Testis (tissue), 2 donors: ENCODE measurements at regions not wholly inside any gene's neighbourhood (a gene's known extent, or its start where the extent isn't known, plus 50 kb on each side); places are given as distances from the start of the nearest gene placed in this dataset.

ENCODE experiments used
- DNase-seq: peaks from one replicate; pipeline ENCODE4 v3.0.0-alpha.2; 2019
- H3K27ac ChIP-seq, 2 donors: fragments of 200-600 bp; sonication (generic); one replicate each; pipeline ENCODE4 v1.5.1; 2019
- H3K27me3 ChIP-seq: fragments of 200-600 bp; sonication (generic); one replicate; pipeline ENCODE4 v1.5.1; 2019
- H3K36me3 ChIP-seq: fragments of 200-600 bp; sonication (generic); one replicate; pipeline ENCODE4 v1.5.1; 2017; ENCODE audit warnings: low read depth; ENCODE audit errors: missing control alignments
- H3K4me1 ChIP-seq: fragments of 200-600 bp; sonication (generic); one replicate; pipeline ENCODE4 v1.5.1; 2019
- H3K4me3 ChIP-seq, 2 donors: fragments of 200-600 bp; sonication (generic); one replicate each; pipeline ENCODE4 v1.5.1; 2017 to 2019
- H3K9me3 ChIP-seq: fragments of 200-600 bp; sonication (generic); one replicate; pipeline ENCODE4 v1.5.1; 2017
- POLR2A ChIP-seq: fragments of 450-650 bp; IDR thresholded peaks from one replicate; pipeline ENCODE4 v1.6.1; 2017; ENCODE audit warnings: antibody characterized with exemption, mild to moderate bottlenecking, moderate library complexity
- WGBS, 2 donors: methylation state at CpG; one replicate each; pipeline ENCODE4 v1.1.5; 2018; 5-methylcytosine and 5-hydroxymethylcytosine counted together
- intact Hi-C: fragments of 100-400 bp; cut with DNase I; formaldehyde crosslinking; loops from one replicate; pipeline ENCODE4 v1.15.1; 2023; ENCODE audit warnings: low total_unique reads
- TF ChIP-seq, protein P1 (sequence below), 3 experiments: fragments of 450-650 bp in 2 of 3; fragments of 200-600 bp in 1 of 3; sonication (generic) in 1 of 3; IDR thresholded peaks; one replicate each; pipeline ENCODE4 v1.5.1; 2016 to 2019; ENCODE audit warnings: antibody characterized with exemption in 3 of 3, mild to moderate bottlenecking in 2 of 3, moderate library complexity in 1 of 3

DNA sequence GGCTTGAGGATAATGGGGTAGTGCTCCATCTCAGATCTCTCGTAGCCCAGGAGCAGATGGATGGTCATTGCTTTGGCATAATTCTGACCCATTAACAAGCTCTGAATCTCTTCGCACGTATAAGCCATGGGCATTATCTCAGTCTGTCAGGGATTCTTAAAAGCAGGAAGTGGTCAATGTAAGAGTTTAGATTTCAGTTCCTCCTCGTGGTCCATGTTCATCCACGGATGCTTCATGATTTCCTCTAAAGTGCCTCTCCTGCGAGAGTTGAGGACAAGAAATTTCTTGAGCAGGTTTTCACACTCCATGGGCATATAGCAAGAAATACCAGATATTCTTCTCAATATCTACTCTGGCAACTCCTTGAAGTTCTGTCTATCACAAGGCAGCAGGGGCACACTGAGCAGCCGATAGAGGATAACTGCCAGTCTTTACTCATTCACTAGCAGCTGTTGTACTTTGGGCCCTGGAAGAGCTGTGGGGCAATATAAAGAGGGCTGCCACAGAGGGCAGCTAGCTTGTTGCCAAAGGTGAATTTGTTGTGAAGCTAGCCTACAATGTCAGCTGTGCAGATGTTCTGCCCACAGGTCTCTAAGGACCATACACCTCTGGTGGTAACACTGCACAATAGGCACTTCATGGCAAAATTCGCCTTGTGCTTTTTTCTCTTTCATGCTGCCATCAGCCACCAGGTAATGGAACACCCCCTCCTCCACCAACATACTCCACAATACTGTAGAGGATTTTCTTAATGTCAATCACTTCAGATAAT, 52.0 kb upstream of the WDR17 start:
- WGBS, 2 donors: 80 to 83% methylated on average over 8 of the region's 8 CpGs
- no peaks in the 10 kb centered on the region for H3K4me1 ChIP-seq
- no peak for DNase-seq
- H3K36me3 ChIP-seq: no peaks in the 10 kb centered on the region
- H3K4me3 ChIP-seq: no peak overlapping the region
- no peaks in the 10 kb centered on the region for H3K27me3 ChIP-seq
- intact Hi-C loops: no loop called here
- no peaks in the 10 kb centered on the region for H3K9me3 ChIP-seq
- H3K27ac ChIP-seq: no peak overlapping the region
- TF ChIP-seq, protein P1, sequence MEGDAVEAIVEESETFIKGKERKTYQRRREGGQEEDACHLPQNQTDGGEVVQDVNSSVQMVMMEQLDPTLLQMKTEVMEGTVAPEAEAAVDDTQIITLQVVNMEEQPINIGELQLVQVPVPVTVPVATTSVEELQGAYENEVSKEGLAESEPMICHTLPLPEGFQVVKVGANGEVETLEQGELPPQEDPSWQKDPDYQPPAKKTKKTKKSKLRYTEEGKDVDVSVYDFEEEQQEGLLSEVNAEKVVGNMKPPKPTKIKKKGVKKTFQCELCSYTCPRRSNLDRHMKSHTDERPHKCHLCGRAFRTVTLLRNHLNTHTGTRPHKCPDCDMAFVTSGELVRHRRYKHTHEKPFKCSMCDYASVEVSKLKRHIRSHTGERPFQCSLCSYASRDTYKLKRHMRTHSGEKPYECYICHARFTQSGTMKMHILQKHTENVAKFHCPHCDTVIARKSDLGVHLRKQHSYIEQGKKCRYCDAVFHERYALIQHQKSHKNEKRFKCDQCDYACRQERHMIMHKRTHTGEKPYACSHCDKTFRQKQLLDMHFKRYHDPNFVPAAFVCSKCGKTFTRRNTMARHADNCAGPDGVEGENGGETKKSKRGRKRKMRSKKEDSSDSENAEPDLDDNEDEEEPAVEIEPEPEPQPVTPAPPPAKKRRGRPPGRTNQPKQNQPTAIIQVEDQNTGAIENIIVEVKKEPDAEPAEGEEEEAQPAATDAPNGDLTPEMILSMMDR (IDR thresholded peaks at IDR 0.05): no peak
- no peak for TF ChIP-seq POLR2A

DNA sequence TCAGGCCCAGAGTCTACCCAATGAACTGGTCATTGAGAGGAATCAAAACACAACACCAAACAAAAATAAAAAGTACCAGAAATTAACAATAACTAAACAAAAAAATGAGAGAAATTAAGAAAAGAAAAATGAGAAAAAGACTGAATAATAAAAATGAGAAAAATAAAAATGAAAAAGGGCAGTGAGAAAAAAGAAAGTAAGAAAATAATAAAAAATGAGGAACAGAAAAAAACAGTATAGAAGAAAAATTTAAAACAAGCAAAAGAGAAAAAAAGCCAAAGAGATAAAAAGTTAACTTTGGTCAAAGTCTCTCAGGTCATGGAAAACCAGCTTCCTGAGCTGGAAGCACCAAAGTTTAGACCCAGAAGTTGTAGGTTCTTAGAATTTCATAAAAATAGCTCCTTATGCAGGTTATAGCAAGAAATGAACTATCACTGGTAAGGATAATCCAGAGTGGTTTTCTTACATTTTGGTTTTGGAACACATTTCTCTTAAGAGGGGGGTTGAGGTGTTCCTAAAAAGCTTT, 51.0 kb upstream of the WDR17 start:
- H3K9me3 ChIP-seq: no peaks in the 10 kb centered on the region
- no peak for TF ChIP-seq POLR2A
- TF ChIP-seq, protein P1 (IDR thresholded peaks at IDR 0.05): no peak
- no peak for DNase-seq

More for the DNA sequence above, 51.0 kb upstream of the WDR17 start:
- no peak overlapping the region for H3K4me3 ChIP-seq
- H3K36me3 ChIP-seq: no peaks in the 10 kb centered on the region
- H3K27ac ChIP-seq: no peak overlapping the region
- no peaks in the 10 kb centered on the region for H3K4me1 ChIP-seq
- intact Hi-C loops: no loop called here
- no peaks in the 10 kb centered on the region for H3K27me3 ChIP-seq
